ENCODE measurements at regions not wholly inside any gene's neighbourhood (a gene's known extent, or its start where the extent isn't known, plus 50 kb on each side); places are given as distances from the start of the nearest gene placed in this dataset.

DNA sequence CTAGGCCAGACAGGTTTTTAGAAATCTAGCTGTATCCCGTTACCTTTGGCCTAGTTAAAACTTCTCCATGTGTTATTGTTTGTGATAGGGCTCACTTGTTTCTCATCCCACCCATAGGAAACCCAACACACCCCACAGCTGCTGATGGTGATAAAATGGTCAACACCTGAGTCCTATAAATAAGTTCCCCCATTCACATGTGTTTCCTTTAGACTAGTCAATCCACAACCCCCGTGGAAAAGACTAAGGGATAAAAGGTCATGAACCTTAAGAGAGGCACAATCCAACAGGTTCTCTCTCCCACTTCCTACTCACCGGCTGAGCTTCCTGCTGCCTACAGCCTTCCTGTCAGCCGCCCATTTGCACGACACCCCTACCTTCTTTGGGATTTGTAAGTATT is 768.4 kb downstream of the JRKL start:
- TF ChIP-seq, protein P1, sequence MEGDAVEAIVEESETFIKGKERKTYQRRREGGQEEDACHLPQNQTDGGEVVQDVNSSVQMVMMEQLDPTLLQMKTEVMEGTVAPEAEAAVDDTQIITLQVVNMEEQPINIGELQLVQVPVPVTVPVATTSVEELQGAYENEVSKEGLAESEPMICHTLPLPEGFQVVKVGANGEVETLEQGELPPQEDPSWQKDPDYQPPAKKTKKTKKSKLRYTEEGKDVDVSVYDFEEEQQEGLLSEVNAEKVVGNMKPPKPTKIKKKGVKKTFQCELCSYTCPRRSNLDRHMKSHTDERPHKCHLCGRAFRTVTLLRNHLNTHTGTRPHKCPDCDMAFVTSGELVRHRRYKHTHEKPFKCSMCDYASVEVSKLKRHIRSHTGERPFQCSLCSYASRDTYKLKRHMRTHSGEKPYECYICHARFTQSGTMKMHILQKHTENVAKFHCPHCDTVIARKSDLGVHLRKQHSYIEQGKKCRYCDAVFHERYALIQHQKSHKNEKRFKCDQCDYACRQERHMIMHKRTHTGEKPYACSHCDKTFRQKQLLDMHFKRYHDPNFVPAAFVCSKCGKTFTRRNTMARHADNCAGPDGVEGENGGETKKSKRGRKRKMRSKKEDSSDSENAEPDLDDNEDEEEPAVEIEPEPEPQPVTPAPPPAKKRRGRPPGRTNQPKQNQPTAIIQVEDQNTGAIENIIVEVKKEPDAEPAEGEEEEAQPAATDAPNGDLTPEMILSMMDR (conservative IDR thresholded peaks at IDR 0.05; ENCODE audit: low read depth, low read length), result no peak
- no peak for TF ChIP-seq EZH2 (IDR thresholded peaks at IDR 0.05; ENCODE audit: low read length, unreplicated experiment)
